Loucy (cell line): ENCODE measurements at regions not wholly inside any gene's neighbourhood (a gene's known extent, or its start where the extent isn't known, plus 50 kb on each side); places are given as distances from the start of the nearest gene placed in this dataset.

Experiments
- H2AFZ ChIP-seq: fragments of 200-600 bp; sonication (generic); 2 replicates; pipeline ENCODE4 v1.6.0; 2016; ENCODE audit warnings: antibody characterized with exemption, mild to moderate bottlenecking, low read length, moderate library complexity
- H3F3A ChIP-seq: fragments of 200-600 bp; 2 replicates; pipeline ENCODE4 v1.6.0; 2016; ENCODE audit warnings: antibody characterized with exemption, low read depth, mild to moderate bottlenecking
- H3K27me3 ChIP-seq: fragments of 200-600 bp; sonication (generic); 2 replicates; pipeline ENCODE4 v1.6.1; 2014; ENCODE audit warnings: low read length, mild to moderate bottlenecking; ENCODE audit not compliant: insufficient read depth, poor library complexity, severe bottlenecking
- H3K36me3 ChIP-seq: fragments of 200-600 bp; sonication (generic); 2 replicates; pipeline ENCODE4 v1.6.1; 2016; ENCODE audit warnings: low read length; ENCODE audit not compliant: insufficient read depth
- H3K4me1 ChIP-seq: fragments of 200-600 bp; sonication (generic); 2 replicates; pipeline ENCODE4 v1.5.1; 2014; ENCODE audit warnings: low read length, mild to moderate bottlenecking; ENCODE audit not compliant: insufficient read depth, poor library complexity, severe bottlenecking
- H3K4me2 ChIP-seq: fragments of 200-600 bp; sonication (generic); 2 replicates; pipeline ENCODE4 v1.6.0; 2014; ENCODE audit warnings: antibody characterized with exemption, low read length, low read depth, mild to moderate bottlenecking; ENCODE audit not compliant: poor library complexity, severe bottlenecking
- H3K4me3 ChIP-seq: fragments of 200-600 bp; sonication (generic); 2 replicates; pipeline ENCODE4 v1.5.1; 2014; ENCODE audit warnings: low read length, mild to moderate bottlenecking, mixed read lengths; ENCODE audit not compliant: poor library complexity, severe bottlenecking
- H3K79me2 ChIP-seq: fragments of 200-600 bp; sonication (generic); 2 replicates; pipeline ENCODE4 v1.6.1; 2014; ENCODE audit warnings: low read length; ENCODE audit not compliant: insufficient read depth
- H3K9ac ChIP-seq: fragments of 200-600 bp; sonication (generic); 2 replicates; pipeline ENCODE4 v1.6.0; 2014; ENCODE audit warnings: mild to moderate bottlenecking, low read depth, low read length, moderate library complexity; ENCODE audit not compliant: poor library complexity, severe bottlenecking
- H3K9me2 ChIP-seq: fragments of 200-600 bp; sonication (generic); replicated peaks from 2 replicates; pipeline ENCODE4 v1.6.1; 2016; ENCODE audit warnings: low read depth, low read length, mixed read lengths
- H3K9me3 ChIP-seq: fragments of 200-600 bp; sonication (generic); 2 replicates; pipeline ENCODE4 v1.6.1; 2014; ENCODE audit warnings: mild to moderate bottlenecking, antibody characterized with exemption, low read length, low read depth; ENCODE audit not compliant: insufficient read depth
- H4K20me1 ChIP-seq: fragments of 200-600 bp; sonication (generic); 2 replicates; pipeline ENCODE4 v1.6.0; 2014; ENCODE audit warnings: antibody characterized with exemption, low read length, mild to moderate bottlenecking; ENCODE audit not compliant: insufficient read depth, poor library complexity, severe bottlenecking
- EZH2phosphoT487 ChIP-seq: fragments of 200-600 bp; IDR thresholded peaks from 2 replicates; pipeline ENCODE4 v1.6.1; 2018; ENCODE audit warnings: antibody characterized with exemption, mild to moderate bottlenecking, moderate library complexity, borderline replicate concordance
- TF ChIP-seq, protein P1 (sequence below): fragments of 200-600 bp; sonication (generic); conservative IDR thresholded peaks from 2 replicates; pipeline ENCODE4 v1.5.1; 2014; ENCODE audit warnings: mild to moderate bottlenecking, antibody characterized with exemption, low read length

- Histone ChIP-seq H3K4me3 (no peak overlapping the region), H3K4me1 (no peaks in the 10 kb centered on the region), H3K9me3 (peaks cover under 1% of the 10 kb centered on the region; the same call in 1 of the 2 replicates), H3F3A (no peaks in the 10 kb centered on the region), H3K4me2 (no peak overlapping the region), H2AFZ (no peak overlapping the region), H4K20me1 (no peaks in the 10 kb centered on the region), H3K27me3 (no peaks in the 10 kb centered on the region), H3K79me2 (no peaks in the 10 kb centered on the region), H3K9ac (no peak overlapping the region), H3K9me2 (no peaks in the 10 kb centered on the region), H3K36me3 (no peaks in the 10 kb centered on the region)
- TF ChIP-seq, protein P1, sequence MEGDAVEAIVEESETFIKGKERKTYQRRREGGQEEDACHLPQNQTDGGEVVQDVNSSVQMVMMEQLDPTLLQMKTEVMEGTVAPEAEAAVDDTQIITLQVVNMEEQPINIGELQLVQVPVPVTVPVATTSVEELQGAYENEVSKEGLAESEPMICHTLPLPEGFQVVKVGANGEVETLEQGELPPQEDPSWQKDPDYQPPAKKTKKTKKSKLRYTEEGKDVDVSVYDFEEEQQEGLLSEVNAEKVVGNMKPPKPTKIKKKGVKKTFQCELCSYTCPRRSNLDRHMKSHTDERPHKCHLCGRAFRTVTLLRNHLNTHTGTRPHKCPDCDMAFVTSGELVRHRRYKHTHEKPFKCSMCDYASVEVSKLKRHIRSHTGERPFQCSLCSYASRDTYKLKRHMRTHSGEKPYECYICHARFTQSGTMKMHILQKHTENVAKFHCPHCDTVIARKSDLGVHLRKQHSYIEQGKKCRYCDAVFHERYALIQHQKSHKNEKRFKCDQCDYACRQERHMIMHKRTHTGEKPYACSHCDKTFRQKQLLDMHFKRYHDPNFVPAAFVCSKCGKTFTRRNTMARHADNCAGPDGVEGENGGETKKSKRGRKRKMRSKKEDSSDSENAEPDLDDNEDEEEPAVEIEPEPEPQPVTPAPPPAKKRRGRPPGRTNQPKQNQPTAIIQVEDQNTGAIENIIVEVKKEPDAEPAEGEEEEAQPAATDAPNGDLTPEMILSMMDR: no peak
- no peak for TF ChIP-seq EZH2phosphoT487
Observed at GRCh38 chr9:20271096-20271495, 351.2 kb downstream of the MLLT3 start.

GRCh38 chr9:20270161-20270560 lies 352.1 kb downstream of the MLLT3 start:
- H3K4me2 ChIP-seq: no peak overlapping the region
- no peaks in the 10 kb centered on the region for H4K20me1 ChIP-seq
- H3K9ac ChIP-seq: no peak overlapping the region
- no peaks in the 10 kb centered on the region for H3K9me3 ChIP-seq
- H3K4me3 ChIP-seq: no peak overlapping the region
- no peaks in the 10 kb centered on the region for H3F3A ChIP-seq
- no peaks in the 10 kb centered on the region for H3K36me3 ChIP-seq
- H3K27me3 ChIP-seq: no peaks in the 10 kb centered on the region
- TF ChIP-seq EZH2phosphoT487: no peak
- TF ChIP-seq, protein P1: no peak
- H2AFZ ChIP-seq: no peak overlapping the region
- H3K9me2 ChIP-seq: no peaks in the 10 kb centered on the region
- no peaks in the 10 kb centered on the region for H3K4me1 ChIP-seq
- H3K79me2 ChIP-seq: no peaks in the 10 kb centered on the region

GRCh38 chr9:20269620-20270019 lies 352.7 kb downstream of the MLLT3 start:
- no peaks in the 10 kb centered on the region for H3K9me2 ChIP-seq
- no peak for TF ChIP-seq EZH2phosphoT487
- TF ChIP-seq, protein P1: no peak
- no peaks in the 10 kb centered on the region for H3K4me1 ChIP-seq
- no peak overlapping the region for H3K4me3 ChIP-seq
- H3K79me2 ChIP-seq: no peaks in the 10 kb centered on the region
- H2AFZ ChIP-seq: no peak overlapping the region
- H4K20me1 ChIP-seq: no peaks in the 10 kb centered on the region
- no peak overlapping the region for H3K4me2 ChIP-seq
- H3K9me3 ChIP-seq: no peaks in the 10 kb centered on the region
- H3K27me3 ChIP-seq: no peaks in the 10 kb centered on the region
- H3K36me3 ChIP-seq: no peaks in the 10 kb centered on the region
- H3K9ac ChIP-seq: no peak overlapping the region
- no peaks in the 10 kb centered on the region for H3F3A ChIP-seq
